HepG2 (cell line): ENCODE measurements at regions not wholly inside any gene's neighbourhood (a gene's known extent, or its start where the extent isn't known, plus 50 kb on each side); places are given as distances from the start of the nearest gene placed in this dataset.

Experiments used
- CBX2 ChIP-seq, 2 experiments: fragments of 200-600 bp in 1 of 2; sonication (generic); formaldehyde crosslinking in 1 of 2; IDR thresholded peaks; 2 replicates each; pipeline versions ENCODE4 v1.7.0 to v1.8.1; 2018 to 2022; ENCODE audit warnings: low read depth in 2 of 2, low read length in 1 of 2, mild to moderate bottlenecking in 1 of 2, missing genetic modification reagents in 1 of 2
- DNMT1 ChIP-seq: sonication (generic); formaldehyde crosslinking; IDR thresholded peaks from 2 replicates; pipeline ENCODE4 v1.5.1; 2020; ENCODE audit warnings: mild to moderate bottlenecking, missing genetic modification reagents
- FOXA1 ChIP-seq, 2 experiments: fragments of 450-650 bp in 1 of 2; sonication (generic) in 1 of 2; formaldehyde crosslinking in 1 of 2; IDR thresholded peaks; 2 replicates each; pipeline versions ENCODE4 v1.4.0 to v1.6.1; 2016 to 2020; ENCODE audit warnings: missing genetic modification reagents in 1 of 2
- FOXC1 ChIP-seq: sonication (generic); formaldehyde crosslinking; IDR thresholded peaks from 2 replicates; pipeline ENCODE4 v1.8.0; 2022; ENCODE audit warnings: mild to moderate bottlenecking, missing genetic modification reagents, borderline replicate concordance
- GLI4 ChIP-seq: sonication (generic); formaldehyde crosslinking; IDR thresholded peaks from 2 replicates; pipeline ENCODE4 v1.5.1; 2020; ENCODE audit warnings: missing genetic modification reagents, mild to moderate bottlenecking, moderate library complexity, borderline replicate concordance
- KDM2A ChIP-seq: sonication (generic); formaldehyde crosslinking; IDR thresholded peaks from 2 replicates; pipeline ENCODE4 v1.4.0; 2020; ENCODE audit warnings: low read depth, missing genetic modification reagents, borderline replicate concordance
- MAFK ChIP-seq, 2 experiments: IDR thresholded peaks in 1 of 2; conservative IDR thresholded peaks in 1 of 2; 2 replicates each; pipeline ENCODE4 v1.6.1; 2011; ENCODE audit warnings: improper control_type of control experiment in 2 of 2, low read length in 2 of 2
- PCBP2 ChIP-seq: fragments of 200-400 bp; formaldehyde crosslinking; optimal IDR thresholded peaks from 2 replicates; pipeline ENCODE3; 2018; ENCODE audit warnings: low read length, low read depth; ENCODE audit not compliant: poor library complexity, severe bottlenecking
- PHF8 ChIP-seq: sonication (generic); formaldehyde crosslinking; IDR thresholded peaks from 2 replicates; pipeline ENCODE4 v1.5.0; 2020; ENCODE audit warnings: missing genetic modification reagents
- RBM39 ChIP-seq: fragments of 200-400 bp; formaldehyde crosslinking; IDR thresholded peaks from one replicate; pipeline ENCODE4 v1.6.1; 2018; ENCODE audit warnings: antibody characterized with exemption, mild to moderate bottlenecking, low read depth, low read length; ENCODE audit not compliant: poor library complexity, severe bottlenecking
- SATB2 ChIP-seq: sonication (generic); formaldehyde crosslinking; IDR thresholded peaks from 2 replicates; pipeline ENCODE4 v1.5.0; 2020; ENCODE audit warnings: missing genetic modification reagents
- TCF7L2 ChIP-seq: IDR thresholded peaks from 2 replicates; pipeline ENCODE4 v1.6.1; 2011; ENCODE audit warnings: mild to moderate bottlenecking, low read depth, low read length, moderate library complexity
- XBP1 ChIP-seq: sonication (generic); formaldehyde crosslinking; IDR thresholded peaks from 2 replicates; pipeline ENCODE4 v1.5.0; 2020; ENCODE audit warnings: missing genetic modification reagents
- XRCC5 ChIP-seq: fragments of 200-400 bp; formaldehyde crosslinking; optimal IDR thresholded peaks from 2 replicates; pipeline ENCODE3; 2017; ENCODE audit warnings: mild to moderate bottlenecking, low read length
- ZFP90 ChIP-seq: sonication (generic); formaldehyde crosslinking; IDR thresholded peaks from 2 replicates; pipeline ENCODE4 v1.8.0; 2022; ENCODE audit warnings: missing genetic modification reagents, mild to moderate bottlenecking, inconsistent platforms, borderline replicate concordance
- ZNF230 ChIP-seq: sonication (generic); formaldehyde crosslinking; IDR thresholded peaks from 2 replicates; pipeline ENCODE4 v1.4.0; 2020; ENCODE audit warnings: mild to moderate bottlenecking, missing genetic modification reagents
- ZNF317 ChIP-seq: sonication (generic); formaldehyde crosslinking; IDR thresholded peaks from 2 replicates; pipeline ENCODE4 v1.5.0; 2020; ENCODE audit warnings: mild to moderate bottlenecking, missing genetic modification reagents
- ZNF713 ChIP-seq: sonication (generic); formaldehyde crosslinking; IDR thresholded peaks from 2 replicates; pipeline ENCODE4 v1.4.0; 2020; ENCODE audit warnings: mild to moderate bottlenecking, missing genetic modification reagents
- ZNF724P ChIP-seq: sonication (generic); formaldehyde crosslinking; IDR thresholded peaks from 2 replicates; pipeline ENCODE4 v1.8.0; 2022; ENCODE audit warnings: missing genetic modification reagents, borderline replicate concordance
- ZNF816 ChIP-seq: sonication (generic); formaldehyde crosslinking; IDR thresholded peaks from 2 replicates; pipeline ENCODE4 v1.8.0; 2022; ENCODE audit warnings: missing genetic modification reagents, mild to moderate bottlenecking, borderline replicate concordance
- ZSCAN29 ChIP-seq: sonication (generic); formaldehyde crosslinking; conservative IDR thresholded peaks from 2 replicates; pipeline ENCODE4 v1.4.0; 2020; ENCODE audit warnings: mild to moderate bottlenecking, missing genetic modification reagents
- TF ChIP-seq, protein P1 (sequence below): sonication (generic); formaldehyde crosslinking; IDR thresholded peaks from 2 replicates; pipeline ENCODE4 v1.4.0; 2020; ENCODE audit warnings: missing genetic modification reagents, mild to moderate bottlenecking, borderline replicate concordance
- TF ChIP-seq, protein P2 (sequence below): IDR thresholded peaks from 2 replicates; pipeline ENCODE4 v1.6.1; 2016; ENCODE audit warnings: missing compliant biosample characterization, missing genetic modification reagents, borderline replicate concordance
- TF ChIP-seq, protein P3 (sequence below): sonication (generic); formaldehyde crosslinking; IDR thresholded peaks from 2 replicates; pipeline ENCODE4 v1.4.0; 2020; ENCODE audit warnings: missing genetic modification reagents, mild to moderate bottlenecking, borderline replicate concordance

DNA sequence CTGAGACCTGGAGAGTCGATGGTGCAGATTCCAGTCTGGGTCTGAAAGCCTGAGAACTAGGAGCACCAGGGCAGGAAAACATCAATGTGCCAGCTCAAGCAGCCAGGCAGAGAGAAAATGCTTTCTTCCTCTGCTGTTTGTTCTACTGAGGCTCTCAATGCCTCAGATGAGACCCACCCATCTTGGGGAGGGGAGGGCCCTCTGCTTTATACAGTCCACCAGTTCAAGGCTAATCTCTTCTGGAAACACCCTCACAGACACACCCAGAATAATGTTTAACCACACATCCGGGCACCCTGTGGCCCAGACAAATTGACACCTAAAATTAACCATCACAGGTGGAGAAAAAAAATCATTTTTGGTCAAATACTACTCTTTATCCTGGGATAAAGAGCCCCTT lies 89.3 kb upstream of the SLC22A23 start (continued):
- TF ChIP-seq CBX2 (IDR thresholded peaks at IDR 0.05; ENCODE audit: low read depth, low read length) (no peak), CBX2 (CRISPR knock-in tag; IDR thresholded peaks at IDR 0.05; ENCODE audit: low read depth) (no peak), DNMT1 (CRISPR knock-in tag) (no peak), XRCC5 (no peak), FOXC1 (no peak), ZNF724P (no peak), ZNF230 (CRISPR knock-in tag) (no peak), SATB2 (no peak), MAFK (conservative IDR thresholded peaks at IDR 0.05 in 1 of 2, IDR thresholded peaks at IDR 0.05 in 1 of 2; ENCODE audit: low read length in 2 of 2) (no peak), GLI4 (CRISPR knock-in tag) (no peak), ZSCAN29 (CRISPR knock-in tag) (no peak), ZNF317 (CRISPR knock-in tag) (no peak), KDM2A (no peak), PHF8 (CRISPR knock-in tag) (no peak), ZNF816 (CRISPR knock-in tag) (no peak), XBP1 (CRISPR knock-in tag) (no peak), PCBP2 (no peak), TCF7L2 (no peak), FOXA1 (IDR thresholded peaks at IDR 0.05) (no peak), FOXA1 (CRISPR knock-in tag; IDR thresholded peaks at IDR 0.05) (no peak), ZNF713 (CRISPR knock-in tag) (no peak), ZFP90 (no peak), RBM39 (no peak)
- TF ChIP-seq, protein P1, sequence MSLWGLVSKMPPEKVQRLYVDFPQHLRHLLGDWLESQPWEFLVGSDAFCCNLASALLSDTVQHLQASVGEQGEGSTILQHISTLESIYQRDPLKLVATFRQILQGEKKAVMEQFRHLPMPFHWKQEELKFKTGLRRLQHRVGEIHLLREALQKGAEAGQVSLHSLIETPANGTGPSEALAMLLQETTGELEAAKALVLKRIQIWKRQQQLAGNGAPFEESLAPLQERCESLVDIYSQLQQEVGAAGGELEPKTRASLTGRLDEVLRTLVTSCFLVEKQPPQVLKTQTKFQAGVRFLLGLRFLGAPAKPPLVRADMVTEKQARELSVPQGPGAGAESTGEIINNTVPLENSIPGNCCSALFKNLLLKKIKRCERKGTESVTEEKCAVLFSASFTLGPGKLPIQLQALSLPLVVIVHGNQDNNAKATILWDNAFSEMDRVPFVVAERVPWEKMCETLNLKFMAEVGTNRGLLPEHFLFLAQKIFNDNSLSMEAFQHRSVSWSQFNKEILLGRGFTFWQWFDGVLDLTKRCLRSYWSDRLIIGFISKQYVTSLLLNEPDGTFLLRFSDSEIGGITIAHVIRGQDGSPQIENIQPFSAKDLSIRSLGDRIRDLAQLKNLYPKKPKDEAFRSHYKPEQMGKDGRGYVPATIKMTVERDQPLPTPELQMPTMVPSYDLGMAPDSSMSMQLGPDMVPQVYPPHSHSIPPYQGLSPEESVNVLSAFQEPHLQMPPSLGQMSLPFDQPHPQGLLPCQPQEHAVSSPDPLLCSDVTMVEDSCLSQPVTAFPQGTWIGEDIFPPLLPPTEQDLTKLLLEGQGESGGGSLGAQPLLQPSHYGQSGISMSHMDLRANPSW (CRISPR knock-in tag) = no peak
- TF ChIP-seq, protein P2, sequence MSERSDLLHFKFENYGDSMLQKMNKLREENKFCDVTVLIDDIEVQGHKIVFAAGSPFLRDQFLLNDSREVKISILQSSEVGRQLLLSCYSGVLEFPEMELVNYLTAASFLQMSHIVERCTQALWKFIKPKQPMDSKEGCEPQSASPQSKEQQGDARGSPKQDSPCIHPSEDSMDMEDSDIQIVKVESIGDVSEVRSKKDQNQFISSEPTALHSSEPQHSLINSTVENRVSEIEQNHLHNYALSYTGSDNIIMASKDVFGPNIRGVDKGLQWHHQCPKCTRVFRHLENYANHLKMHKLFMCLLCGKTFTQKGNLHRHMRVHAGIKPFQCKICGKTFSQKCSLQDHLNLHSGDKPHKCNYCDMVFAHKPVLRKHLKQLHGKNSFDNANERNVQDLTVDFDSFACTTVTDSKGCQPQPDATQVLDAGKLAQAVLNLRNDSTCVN (CRISPR knock-in tag) = no peak
- TF ChIP-seq, protein P3, sequence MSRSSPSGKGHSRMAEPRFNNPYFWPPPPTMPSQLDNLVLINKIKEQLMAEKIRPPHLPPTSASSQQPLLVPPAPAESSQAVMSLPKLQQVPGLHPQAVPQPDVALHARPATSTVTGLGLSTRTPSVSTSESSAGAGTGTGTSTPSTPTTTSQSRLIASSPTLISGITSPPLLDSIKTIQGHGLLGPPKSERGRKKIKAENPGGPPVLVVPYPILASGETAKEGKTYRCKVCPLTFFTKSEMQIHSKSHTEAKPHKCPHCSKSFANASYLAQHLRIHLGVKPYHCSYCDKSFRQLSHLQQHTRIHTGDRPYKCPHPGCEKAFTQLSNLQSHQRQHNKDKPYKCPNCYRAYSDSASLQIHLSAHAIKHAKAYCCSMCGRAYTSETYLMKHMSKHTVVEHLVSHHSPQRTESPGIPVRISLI = no peak
